GM18499 (cell line): ENCODE measurements at regions not wholly inside any gene's neighbourhood (a gene's known extent, or its start where the extent isn't known, plus 50 kb on each side); places are given as distances from the start of the nearest gene placed in this dataset.
"Not testable (repeated sequence)": the region's sequence is repeated elsewhere in the genome, so short reads cannot be mapped to it uniquely, and the experiment has no call there.

ENCODE experiments used
- ATAC-seq: cut with Tn5 transposase; IDR thresholded peaks from one replicate; pipeline ENCODE4 v1.9.1; 2021; ENCODE audit warnings: moderate number of reproducible peaks; ENCODE audit not compliant: insufficient read depth, unreplicated experiment

DNA sequence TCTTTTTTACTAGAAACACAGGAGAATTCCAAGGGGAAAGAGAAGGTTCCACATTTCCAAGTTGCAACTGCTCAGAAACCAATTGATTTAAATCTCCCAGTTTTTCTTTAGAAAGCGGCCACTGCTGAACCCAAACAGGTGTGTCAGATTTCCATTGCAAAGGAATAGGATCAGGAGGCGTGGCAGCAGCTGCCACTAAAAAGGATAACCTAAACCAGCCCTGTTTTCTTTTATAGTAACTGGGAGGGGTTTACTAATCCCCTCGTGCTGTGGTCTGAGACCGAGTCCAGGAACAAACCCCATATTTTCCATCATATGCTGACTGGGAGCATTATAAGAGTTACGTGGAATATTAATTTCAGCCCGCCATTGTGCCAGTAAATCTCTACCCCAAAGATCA is 1504.0 kb downstream of the UQCRFS1 start:
- ATAC-seq: not testable (repeated sequence)

GRCh38 chr19:27707026-27707425 is 1505.9 kb downstream of the UQCRFS1 start:
- ATAC-seq: not testable (repeated sequence)

- ATAC-seq: no peak
Observed at GRCh38 chr19:27705896-27706295, 1507.1 kb downstream of the UQCRFS1 start.

DNA sequence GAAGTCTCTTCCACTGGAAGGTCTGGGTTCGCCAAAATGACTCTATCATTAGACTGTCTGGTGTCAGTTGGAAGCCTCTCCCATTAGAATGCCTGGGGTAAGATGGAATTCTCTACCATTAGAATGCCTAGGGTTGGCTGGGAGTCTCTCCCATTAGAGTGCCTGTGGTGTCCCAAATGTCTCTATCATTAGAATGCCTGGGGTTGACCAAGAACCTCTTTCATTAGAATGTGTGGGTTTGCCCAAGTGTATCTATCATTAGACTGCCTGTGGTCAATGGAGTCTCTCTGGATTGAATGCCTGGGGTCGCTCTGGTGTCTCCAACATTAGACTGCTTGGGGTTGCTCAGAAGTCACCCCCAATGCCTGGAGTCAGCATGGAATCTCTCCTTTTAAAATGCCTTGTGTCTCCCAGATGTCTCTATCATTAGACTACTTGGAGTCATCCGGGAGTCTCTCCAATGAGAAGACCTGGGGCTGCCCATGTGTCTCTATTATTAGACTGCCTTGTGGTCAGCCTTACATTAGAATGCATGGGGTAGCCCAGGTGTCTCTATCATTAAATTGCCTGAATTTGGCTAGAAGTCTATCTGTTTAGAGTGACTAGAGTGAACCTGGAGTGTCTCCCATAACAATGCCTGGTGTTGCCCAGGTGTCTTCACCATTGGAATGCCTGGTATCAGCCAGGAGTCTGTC is 1518.4 kb downstream of the UQCRFS1 start:
- ATAC-seq: no peak

GRCh38 chr19:27691991-27692390 is 1521.0 kb downstream of the UQCRFS1 start:
- ATAC-seq: no peak

GRCh38 chr19:27689734-27690241 is 1523.2 kb downstream of the UQCRFS1 start:
- ATAC-seq: no peak

DNA sequence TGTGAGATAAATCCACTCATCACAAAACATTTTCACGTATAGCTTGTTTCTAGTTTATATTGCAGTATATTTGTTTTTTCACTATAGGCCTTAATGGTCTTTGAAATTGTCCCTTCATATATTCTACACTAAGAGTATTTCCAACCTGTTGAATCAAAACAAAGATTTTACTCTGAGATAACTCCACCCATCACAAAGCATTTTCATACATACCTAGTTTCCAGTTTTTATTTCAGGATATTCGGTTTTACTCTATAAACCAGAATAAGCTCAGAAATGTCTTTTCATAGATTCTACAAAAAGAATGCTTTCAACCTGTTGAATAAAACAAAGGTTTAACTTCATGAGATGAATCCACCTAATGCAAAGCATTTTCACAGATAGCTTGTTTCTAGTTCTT is 1528.7 kb downstream of the UQCRFS1 start:
- ATAC-seq: no peak

GRCh38 chr19:27681972-27682371 is 1531.0 kb downstream of the UQCRFS1 start:
- ATAC-seq: no peak

- no peak for ATAC-seq
Observed at GRCh38 chr19:27679905-27680304, 1533.0 kb downstream of the UQCRFS1 start.

- ATAC-seq: no peak
Observed at GRCh38 chr19:27679399-27679798, 1533.6 kb downstream of the UQCRFS1 start.

DNA sequence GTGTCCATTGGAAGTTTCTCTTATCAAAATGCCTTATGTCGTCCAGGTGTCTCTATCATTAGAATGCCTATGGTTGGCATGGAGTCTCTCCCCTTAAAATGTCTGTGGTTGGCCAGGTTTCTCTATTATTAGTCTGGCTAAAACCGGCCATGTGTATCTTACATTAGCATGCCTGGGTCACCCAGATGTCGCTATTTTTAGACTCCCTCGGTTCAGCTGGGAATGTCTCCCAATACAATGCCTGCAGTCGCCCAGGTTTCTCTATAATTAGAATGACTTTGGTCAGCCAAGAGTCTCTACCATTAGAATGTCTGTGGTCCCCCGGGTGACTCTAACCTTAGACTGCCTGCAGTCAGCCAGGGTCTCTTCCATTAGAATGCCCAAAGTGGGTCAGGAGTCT is 1536.1 kb downstream of the UQCRFS1 start:
- no peak for ATAC-seq

DNA sequence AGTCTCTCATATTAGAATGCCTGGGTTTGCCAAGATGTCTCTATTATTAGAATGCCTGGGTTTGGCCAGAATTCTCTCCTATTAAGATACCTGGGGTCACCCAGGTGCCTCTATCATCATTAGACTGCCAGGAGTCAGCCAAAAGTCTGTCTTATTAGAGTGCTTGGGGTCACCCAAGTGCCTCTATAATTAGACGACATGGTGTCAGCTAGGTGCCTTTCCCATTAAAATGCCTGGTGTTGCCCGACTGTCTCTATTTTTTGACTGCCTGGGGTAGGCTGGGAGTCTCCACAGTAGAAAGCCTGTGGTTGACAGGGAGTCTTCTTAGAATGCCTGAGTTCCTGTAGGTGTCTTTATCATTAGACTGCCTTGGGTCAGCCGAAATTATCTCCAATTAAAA is 1536.6 kb downstream of the UQCRFS1 start:
- no peak for ATAC-seq

DNA sequence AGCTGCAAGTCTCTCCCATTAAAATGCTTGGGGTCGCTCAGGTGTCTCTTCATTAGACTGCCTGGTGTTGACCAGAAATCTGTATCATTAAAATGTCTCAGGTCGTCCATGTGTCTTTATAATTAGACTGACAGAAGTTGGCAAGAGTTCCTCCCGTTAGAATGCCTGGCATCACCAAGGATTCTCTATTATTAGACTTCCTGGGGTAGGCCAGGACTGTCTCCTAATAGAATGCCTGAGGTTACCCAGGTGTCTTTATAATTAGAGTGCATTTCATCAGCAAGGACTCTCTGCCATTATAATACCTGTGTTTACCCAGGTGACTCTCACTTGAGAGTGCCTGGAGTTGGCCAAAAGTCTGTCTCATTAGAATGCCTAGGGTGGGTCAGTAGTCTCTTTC is 1537.2 kb downstream of the UQCRFS1 start:
- no peak for ATAC-seq

GRCh38 chr19:27674701-27675100 is 1538.2 kb downstream of the UQCRFS1 start:
- no peak for ATAC-seq

GRCh38 chr19:27673986-27674385 is 1539.0 kb downstream of the UQCRFS1 start:
- ATAC-seq: no peak

DNA sequence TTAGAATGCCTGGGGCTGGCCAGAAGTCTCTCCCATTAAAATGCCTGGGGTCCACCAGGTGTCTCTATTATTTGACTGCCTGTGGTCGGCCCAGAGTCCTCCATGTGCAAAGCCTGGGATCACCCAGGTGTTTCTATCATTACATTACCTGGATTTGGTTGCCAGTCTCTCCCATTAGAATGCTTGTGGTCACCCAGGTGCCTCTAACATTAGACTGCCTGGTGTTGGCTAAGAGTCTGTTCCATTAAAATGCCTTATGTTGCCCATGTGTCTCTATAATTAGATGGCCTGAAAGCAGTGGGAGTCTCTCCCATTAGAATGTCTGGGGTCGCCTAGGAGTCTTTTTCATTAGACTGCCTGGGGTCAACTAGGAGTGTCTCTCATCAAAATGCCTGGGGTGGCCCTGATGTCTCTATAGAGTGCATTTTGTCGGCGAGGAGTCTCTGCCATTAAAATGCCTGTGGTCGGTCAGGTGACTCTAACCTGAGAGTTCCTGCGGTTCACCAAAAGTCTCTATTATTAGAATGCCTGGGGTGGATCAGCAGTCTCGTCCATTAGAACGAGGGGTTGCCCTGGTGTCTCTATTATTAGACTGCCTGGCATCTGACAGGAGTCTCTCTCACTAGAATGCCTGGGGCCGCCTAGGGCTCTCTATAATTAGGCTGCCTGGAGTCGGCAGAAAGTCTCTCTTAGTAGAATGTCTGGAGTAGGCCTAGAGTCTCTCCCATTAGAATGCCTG is 1540.5 kb downstream of the UQCRFS1 start:
- no peak for ATAC-seq

DNA sequence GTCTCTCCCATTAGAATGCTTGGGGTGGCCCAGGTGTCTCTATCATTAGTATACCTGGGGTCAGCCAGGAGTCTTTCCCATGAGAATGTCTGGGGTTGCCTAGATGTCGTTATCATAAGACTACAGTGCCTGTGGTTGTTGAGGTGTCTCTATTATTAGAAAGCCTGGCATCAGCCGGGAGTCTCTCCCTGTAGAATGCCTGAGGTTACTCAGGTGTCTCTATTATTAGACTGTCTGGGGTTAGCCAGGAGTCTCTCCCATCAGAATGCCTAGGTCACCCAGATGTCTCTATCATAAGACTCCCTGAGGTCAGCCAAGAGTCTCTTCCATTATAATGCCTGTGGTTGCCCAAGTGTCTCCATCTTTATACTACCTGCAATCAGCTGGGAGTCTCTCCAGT is 1541.1 kb downstream of the UQCRFS1 start:
- ATAC-seq: no peak

- no peak for ATAC-seq
Observed at GRCh38 chr19:27660428-27660827, 1552.5 kb downstream of the UQCRFS1 start.

- no peak for ATAC-seq
Observed at GRCh38 chr19:27657271-27658051, 1555.5 kb downstream of the UQCRFS1 start.

DNA sequence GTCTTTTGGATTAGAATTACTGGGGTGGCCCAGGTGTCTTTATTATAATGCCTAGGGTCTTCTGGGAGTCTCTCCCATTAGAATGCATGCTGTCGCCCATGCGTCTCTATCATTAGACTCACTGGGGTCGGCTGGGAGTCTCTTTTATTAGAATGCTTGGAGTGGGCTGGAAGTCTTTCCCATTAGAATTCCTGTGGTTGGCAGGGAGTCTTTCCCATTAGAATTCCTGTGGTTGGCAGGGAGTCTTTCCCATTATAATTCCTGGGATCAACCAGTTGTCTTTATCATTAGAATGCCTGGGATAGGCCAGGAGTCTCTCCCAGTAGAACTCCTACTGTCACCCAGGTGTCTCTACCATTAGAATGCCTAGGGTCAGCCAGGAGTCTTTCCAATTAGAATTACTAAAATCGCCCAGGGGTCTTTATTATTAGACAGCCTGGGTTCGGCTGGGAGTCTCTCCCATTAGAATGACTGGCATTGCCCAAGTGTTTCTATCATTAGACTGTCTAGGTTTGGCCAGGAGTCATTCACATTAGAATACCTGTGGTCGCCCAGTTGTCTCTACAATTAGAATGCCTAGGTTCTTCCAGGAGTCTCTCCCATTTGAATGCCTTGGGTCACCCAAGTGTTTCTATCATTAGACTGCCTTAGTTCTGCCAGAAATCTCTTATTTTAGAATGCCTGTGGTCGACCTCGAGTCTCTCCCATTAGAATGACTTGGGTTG is 1558.5 kb downstream of the UQCRFS1 start:
- no peak for ATAC-seq
